ENCODE measurements at regions not wholly inside any gene's neighbourhood (a gene's known extent, or its start where the extent isn't known, plus 50 kb on each side); places are given as distances from the start of the nearest gene placed in this dataset.
"Not testable (repeated sequence)": the region's sequence is repeated elsewhere in the genome, so short reads cannot be mapped to it uniquely, and the experiment has no call there.

DNA sequence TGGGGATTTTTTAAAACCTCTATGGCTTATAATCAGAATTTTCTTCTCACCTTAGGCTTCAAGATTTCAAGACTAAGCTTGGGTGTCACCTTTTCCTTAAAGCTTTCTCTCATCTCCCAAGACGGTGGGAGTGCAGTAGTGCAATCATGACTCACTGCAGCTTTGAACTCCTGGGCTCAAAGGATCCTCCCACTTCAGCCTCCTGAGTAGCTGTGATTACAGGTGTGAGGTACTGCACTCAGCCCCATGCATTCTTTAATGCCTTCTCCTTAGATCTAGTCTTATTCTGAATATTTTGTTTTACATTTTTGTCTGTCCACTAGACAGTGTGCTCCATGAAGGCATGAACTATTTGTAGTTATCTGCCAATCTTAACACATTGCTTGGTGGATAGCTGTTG lies 55.7 kb upstream of the FAT3 start:
- DNase-seq, result no peak

DNA sequence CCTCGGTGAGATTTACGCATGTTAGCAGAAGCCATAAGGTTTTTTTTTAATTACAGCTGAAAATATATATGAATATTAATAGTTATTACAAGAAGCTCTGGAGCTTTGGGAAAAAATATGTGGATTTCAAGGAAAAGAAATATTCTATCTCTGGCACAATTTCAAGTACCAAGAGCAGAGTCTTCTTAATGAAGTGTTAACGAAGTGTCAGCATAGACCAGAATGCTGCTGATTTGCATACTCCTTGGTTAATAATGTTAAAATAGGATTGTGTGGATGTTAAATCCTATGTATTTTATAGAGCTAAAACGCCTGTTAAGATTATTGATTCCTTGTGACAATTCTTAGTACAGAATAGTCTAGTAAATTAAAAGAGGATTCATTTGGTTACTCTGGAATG lies 57.0 kb upstream of the FAT3 start:
- no peak for DNase-seq

DNA sequence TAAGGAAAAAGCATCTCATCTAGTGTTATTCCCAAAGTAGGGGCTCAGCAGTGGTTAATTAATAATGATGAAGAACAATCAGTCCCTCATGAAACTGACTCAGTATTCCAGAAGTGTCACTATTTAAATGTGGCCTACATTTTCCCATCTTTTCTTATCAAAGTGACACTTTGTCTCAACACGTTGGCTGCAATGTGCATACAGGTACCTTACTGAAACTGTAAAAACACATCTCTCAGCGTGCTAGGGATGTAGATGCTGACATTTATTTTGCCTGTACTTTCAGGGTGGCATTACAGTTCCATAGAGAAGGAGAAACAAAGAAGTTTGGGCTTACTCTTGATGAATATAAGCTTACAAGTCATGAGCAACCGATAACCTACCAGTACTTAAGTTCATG lies 58.3 kb upstream of the FAT3 start:
- no peak for DNase-seq

DNA sequence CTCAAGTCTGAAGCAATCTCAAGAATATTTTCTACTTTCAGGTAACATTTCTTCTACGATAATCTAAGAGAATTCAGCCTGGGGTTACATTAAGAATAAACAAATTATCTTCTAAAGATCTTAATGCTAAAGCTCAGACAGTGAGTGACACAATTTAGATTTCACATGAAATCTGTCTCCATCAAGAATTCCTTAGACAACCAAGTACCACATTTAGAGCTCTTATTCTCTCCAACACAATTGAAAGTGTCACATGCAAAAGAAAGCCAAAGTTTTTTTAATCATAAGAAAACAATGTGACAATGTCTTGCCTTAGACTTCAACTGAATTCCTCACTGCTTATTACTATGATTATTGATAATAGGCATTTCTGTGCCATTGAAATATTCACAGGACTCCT lies 60.7 kb upstream of the FAT3 start:
- DNase-seq, result no peak

DNA sequence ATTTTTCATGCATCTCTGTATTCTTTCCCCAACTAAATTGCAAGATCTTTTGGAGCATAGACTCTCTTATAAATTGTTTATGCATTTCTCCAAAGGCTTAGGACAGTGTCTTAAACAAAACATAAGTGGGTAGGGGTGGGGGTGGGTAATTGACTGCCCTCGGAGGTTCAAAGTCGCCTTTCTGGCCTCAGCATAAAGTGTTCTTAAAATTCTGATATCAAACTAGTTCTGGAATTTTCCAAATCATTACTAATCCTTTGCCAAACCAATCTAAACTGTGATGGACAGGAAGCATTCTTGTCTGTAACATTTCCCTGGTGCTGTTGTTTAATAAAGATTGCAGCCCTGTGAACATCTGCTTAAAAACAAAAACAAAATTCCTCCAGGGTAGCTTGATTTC lies 61.8 kb upstream of the FAT3 start:
- no peak for DNase-seq

DNA sequence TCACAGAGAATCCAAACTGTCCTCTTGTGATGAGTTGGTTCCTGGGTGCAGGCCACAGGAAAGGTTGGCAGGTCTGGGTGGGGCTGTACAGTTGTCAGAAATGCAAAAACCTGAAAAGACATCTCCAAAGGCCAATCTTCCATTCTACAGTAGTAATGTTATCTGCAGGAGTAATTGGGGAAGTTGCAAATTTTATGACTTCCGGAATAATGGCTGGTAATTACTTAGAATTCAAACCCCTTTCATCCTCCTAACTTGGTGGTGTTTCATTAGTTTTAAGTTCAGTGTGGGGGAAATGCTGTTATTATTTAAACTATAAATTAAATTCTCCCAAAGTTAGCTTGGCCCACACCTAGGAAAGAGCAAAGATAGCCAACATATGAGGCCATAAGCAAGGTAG lies 64.7 kb upstream of the FAT3 start:
- peak; percentile 7 for DNase-seq

DNA sequence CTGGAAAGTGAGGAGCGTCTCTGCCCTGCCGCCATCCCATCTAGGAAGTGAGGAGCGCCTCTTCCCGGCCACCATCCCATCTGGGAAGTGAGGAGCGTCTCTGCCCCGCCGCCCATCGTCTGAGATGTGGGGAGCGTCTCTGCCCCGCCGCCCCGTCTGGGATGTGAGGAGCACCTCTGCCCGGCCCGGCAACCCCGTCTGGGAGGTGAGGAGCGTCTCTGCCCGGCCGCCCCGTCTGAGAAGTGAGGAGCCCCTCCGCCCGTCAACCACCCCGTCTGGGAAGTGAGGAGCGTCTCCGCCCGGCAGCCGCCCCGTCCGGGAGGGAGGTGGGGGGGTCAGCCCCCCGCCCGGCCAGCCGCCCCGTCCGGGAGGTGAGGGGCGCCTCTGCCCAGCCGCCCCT lies 67.2 kb upstream of the FAT3 start:
- not testable (repeated sequence) for DNase-seq

DNA sequence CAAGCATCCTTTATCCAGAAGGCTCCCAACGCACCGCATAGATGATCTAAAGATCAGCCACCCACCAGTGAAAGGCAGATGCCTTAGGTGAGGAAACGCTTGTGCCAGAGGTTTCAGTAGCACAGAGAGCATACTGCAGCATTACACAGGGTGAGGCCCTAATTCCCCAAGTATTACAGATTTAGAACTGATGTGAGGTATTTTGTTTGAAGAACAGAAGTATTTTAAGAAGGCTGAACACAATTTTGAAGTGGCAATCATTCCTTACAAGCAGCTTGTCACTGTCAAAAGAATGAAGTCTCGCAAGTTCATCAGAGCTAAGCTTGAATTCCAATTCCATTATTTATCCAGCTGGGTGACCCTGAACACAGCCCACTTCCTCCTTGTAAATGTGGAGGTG lies 70.0 kb upstream of the FAT3 start:
- DNase-seq, result no peak

DNA sequence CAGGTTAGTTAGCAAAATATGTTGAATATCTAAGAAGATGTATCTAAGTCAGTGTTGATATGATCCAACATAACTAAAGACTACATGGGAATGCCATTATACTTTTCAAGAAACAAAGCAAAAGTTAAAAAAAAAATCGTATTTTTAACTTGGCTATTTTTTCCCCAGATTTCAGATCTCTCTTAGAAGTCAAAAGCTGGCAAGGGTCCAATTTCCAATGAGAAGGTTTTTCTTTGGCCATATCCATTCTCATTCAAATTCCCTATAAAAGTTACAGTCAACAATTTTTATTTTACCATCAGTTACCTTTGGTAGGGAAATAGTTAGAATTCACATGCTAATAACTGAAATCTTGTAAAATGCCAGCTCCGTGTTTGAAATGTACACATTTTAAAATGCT lies 70.5 kb upstream of the FAT3 start:
- no peak for DNase-seq

DNA sequence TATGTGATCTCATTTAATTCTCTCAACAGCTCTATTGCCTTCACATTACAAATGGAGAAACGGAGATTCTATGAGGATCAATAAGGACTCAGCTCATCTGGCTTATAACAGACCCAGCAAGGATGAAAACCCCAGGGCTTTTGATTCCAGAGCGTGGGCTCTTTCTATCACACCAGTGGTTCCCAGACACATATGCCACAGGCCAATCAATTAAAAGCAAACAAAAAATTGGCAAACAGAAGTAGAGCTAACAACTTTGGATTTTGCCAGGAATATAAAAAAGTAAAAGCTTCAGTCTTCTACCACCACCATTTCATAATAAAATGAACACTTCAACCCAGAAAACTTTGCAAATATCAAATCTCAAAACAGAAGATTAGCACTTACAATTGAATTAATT lies 71.1 kb upstream of the FAT3 start:
- no peak for DNase-seq

DNA sequence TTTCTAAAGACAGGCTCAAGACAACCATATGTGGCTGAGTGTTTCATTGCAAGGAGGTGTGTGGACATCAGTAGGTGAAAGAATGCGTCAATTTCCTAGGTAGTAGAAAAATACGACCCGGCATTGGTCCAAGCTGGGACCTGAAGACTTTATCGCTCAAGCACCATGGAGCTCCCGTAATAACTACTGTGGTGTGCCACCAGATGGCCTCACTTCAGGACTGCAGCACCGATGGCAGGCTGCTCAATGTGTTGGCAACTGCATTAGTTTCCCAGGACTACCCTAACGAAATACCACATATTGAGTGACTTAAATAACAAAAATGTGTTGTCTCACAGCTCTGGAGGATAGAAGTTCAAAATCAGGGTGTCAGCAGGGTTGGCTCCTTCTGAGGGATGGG lies 72.4 kb upstream of the FAT3 start:
- DNase-seq, result no peak

DNA sequence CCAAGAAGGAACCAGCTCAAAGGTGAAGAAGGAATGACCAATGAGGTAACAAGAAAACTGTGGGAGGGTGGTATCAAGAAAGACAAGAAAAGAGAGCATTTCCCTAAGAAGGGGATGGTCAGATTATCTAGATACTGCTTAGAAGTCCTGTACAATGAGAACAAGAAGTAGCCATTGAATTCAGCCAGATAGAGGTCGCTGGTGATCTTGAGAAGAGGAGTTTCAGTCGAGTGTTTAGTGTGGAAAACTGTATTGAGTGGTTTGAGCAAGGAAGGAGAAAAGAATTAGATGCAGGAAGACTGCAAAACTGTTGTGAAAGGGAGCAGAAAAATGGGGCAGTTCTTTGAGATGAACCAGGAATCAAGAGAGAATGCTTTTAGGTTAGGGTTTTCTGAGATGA lies 74.6 kb upstream of the FAT3 start:
- DNase-seq, result peak; percentile 51

DNA sequence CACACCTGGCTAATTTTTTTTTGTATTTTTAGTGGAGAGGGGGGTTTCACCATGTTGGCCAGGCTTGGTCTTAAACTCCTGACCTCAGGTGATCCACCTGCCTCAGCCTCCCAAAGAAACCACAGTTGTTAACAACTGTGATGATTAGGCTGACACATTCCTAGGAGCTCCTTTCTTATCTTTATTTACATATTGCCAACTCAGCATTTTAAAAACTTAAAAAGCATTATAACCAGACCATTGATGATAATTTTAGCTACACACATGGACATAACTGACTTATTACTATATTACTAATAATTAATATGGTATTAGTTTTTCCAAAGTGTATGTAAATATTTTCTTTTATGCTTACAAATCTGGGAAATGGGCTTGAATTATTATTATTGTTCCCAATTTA lies 82.9 kb upstream of the FAT3 start:
- DNase-seq, result no peak

DNA sequence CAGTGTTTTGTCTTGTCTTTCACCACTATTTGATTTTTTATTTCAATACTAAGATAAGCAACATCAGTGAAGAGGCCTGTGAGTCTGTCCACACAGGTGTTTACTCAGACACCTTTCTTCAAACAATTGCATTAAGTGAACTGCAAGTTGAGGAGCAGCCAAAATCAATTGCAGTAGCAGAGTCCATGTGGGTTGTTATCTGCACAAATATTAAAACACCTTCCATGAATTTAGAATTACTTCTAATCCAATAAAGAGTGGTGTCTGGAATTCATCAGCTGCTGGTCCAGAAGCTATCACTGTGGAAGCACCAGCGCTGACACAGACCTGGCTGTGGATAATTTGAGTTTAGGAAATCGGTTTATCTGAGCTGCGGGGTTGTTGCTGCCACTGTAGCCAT lies 83.5 kb upstream of the FAT3 start:
- DNase-seq, result no peak

DNA sequence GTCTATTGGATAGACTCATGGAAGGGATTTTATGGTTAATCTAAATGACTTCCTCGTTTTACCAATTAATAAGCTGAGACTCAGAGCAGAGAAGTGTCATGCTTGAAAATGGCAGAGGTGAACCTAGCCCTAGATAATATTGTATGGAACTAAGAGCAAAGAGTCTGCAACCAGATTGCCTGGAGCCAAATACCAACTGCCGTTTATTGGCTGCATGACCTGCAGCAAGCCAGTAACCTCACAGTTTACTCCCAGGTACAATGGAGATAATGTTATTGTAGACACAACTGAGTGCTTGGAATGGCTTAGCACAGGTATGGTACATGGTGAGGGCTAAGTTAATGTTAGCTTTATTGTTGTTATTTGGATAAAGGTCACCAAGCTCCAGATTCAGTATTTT lies 84.6 kb upstream of the FAT3 start:
- no peak for DNase-seq

DNA sequence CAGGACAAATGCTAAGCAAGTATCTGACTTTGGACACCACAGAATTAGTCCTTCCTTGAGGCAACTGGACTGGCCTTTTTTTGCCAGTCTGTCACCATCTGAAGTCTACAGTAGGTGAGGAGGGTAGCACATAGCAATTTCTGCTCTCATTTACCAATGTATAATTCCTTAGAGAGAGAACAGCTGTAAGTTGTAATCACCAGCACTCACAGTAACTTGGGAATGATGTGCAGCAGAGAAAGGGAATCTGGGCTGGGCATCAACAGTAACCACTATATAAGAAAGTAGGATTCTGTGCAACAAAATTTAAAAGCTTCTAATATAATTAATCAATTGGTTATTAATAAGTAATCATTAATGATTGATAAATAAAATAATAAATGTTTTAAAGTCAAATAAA lies 86.3 kb upstream of the FAT3 start:
- no peak for DNase-seq

DNA sequence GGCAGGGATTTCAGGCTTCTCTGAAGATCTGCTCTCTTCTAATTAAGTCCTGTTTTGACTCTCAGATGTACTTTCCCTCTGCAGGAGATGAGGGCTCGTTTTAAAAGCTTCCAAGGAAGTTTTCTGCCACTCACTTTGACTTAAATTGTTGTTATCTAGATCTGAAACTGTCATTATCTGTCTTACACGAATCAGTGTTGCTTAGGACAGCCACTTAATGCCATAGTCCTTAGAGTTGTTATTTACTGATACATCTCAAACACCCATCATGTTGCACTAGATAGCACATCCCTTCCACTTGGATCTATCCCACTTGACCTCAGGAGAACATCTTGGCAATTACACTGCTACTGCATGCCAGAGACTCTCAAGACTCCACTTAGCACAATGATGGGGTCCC lies 86.9 kb upstream of the FAT3 start:
- DNase-seq, result no peak

DNA sequence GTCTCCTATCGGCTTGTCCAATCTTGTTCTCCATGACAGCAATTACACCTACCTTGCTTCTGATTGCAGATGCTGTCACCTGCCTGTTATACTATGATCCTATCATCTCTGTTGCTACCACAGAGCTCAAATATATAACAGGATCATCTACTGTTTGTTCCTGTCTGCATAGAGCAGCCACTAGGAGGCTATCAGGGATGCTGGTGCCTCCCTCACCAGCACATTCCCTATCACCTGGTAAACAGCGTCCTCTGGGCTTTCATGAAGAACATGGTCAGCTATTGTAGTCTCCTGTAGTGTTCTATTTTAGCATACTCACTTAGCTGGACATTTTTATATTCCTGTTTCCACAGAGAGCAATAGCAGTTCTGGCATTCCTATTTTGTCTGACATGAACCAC lies 87.8 kb upstream of the FAT3 start:
- peak; percentile 20 for DNase-seq

DNA sequence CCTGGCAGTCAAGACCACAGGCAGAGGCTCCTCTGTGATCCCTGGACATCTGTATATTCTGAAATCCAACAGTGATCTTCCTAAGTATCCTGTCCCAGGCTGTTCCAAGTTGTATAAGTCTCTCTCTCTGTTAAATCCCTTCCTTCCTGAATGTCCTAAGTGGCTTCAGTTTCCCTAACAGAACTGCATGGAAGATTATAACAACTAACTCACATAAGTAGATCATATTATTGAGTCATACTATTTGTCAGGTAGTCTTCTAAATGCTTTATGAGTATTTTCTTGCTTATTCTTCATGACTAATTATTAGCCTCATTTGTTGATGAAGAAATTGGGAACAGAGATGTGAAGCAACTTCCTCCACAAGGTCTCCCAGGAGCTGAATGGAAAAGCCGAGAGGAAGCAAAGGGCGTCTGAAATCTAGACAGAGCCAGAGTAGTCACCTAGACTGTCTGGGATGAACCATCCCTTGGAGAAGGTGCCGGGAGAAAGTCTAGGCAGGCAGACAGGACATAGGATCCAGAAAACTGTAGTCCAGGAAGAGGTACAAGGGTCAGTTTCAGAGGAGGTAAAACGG lies 93.2 kb upstream of the FAT3 start:
- no peak for DNase-seq

DNA sequence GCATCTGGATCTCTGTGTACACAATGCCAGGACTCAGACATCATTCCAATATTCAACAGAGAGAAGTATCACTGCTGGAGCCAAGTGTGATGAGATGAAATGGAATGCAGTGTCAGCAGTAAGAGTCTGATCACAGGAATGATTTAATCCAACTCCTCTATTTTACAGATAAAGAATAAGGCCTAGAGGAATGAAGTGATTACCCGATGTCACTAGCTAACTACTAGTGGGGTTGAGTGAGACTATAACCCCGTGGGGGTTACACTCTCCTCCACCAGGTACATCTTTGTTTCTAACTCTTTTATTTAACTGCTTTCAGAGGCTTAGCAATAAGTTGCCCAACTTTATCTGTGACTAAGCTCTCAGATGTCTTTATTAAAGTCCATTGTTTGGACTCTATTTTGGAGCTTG lies 94.2 kb upstream of the FAT3 start:
- DNase-seq, result no peak

DNA sequence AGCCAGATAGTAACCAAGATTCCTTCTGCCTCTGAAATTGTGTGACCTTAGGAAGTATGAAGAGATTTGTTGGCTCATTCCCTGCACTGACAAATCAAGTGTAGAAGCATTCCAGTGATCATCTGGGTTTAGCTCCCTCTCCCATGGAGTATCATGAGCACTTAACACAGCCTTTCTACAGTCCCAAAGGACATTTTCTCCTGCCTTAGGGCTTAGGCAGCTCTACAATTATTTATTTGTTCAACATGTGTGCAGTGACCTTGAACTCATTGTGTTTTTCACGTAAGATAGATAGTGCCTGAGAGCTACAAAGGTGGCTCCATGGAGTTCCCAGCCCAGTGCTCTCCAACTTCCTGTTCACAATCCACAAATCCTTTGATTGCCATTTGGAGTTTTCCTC lies 94.8 kb upstream of the FAT3 start:
- DNase-seq, result no peak

DNA sequence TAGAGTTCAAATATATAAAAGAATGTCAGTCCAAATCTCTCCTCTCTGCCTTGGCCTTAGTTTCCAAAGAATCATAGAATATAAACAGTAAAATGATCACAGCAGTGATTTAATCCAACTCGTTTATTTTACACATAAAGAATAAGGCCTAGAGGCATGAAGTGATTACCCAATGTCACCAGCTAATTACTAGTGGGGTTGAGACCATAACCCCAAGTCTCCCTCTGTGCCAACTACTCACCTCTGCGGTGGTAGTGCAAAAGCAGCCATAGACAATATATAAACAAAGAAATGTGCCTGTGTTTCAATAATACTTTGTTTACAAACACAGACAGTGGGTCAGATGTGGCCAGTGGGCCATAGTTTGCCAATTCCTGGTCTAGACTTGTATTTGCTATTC lies 96.6 kb upstream of the FAT3 start:
- no peak for DNase-seq

DNA sequence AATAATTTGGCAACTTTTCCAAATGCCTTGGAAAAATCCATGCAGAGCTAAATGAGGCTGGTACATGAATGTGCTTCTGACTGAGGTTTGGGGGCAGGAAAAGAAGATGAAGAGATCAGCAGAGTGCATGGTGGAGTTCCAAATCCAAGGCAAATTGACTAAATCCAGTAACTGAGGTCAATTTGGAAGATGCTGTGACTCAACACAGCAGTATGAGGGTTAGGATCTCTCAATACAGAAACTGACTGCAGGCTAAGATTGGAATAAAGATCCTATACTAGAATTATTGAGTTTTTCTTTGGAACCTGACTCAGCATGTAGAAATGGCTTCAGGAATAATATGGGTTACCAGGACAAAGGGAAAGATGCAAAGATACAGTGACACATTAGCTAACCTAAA lies 99.3 kb upstream of the FAT3 start:
- DNase-seq, result no peak

DNA sequence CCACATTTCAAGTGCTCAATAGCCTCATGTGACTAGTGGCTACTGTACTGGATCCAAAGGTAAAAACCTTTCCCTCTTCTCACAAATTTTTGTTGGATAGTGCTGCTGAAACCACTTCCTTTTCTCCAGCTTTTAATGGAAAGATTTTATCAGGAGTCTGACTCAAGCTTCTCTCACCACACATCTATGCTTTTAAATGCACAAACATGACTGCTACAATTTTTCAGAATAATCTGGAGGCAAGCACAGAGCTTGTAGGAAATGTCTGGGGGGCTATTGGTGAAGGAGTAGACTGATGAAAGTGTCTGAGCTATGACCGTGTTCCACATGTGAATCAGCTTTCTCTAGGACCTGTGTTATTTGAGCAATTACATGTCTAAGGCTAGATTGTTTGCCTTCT lies 101.1 kb upstream of the FAT3 start:
- DNase-seq, result peak; percentile 11

DNA sequence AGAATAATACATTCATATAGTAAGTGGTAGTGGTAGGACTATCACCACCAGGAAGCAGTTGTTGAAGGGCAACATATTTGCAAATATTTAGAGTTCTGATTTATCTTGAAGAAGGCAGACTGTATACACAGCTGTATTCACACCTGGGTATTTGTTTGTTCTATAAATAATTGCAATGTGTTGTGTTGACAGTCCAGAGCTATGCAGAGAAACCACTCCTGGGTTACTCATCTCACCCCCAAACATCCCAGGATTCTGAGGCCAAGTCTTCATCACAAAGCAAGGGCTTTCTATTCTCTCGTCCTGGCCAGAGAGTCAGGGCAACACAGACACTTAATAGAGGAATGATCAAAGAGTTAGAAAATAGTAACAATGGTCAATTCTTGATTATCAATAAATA lies 102.1 kb upstream of the FAT3 start:
- no peak for DNase-seq

DNA sequence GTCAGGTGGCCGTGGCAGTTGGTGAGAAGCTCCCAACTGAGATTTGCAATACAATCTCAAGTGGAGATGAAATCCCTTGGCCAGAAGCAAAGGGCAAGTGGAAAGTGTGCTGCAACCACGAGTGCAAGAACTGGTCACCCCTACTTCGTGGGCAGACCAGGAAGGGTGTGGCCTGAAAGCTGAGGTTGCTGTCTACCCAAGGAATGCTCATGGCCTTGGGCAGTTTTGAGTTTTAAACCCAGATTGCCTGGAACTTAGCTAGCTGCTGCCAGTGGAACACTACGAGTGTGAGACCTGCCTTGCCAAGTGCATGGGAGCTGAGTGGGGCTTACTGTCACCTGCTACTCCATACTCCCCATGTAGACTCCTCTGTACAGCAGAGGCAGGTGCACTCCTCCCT lies 113.3 kb upstream of the FAT3 start:
- no peak for DNase-seq

All from OCI-M1 (cell line).